DND-41 (cell line): ENCODE measurements at regions not wholly inside any gene's neighbourhood (a gene's known extent, or its start where the extent isn't known, plus 50 kb on each side); places are given as distances from the start of the nearest gene placed in this dataset.

Source experiments
- ATAC-seq: fragments of 200-7000 bp; cut with Tn5 transposase; 3 replicates; pipeline ENCODE4 v1.9.1; 2021; ENCODE audit warnings: low read depth; ENCODE audit not compliant: insufficient read depth
- DNase-seq: peaks from one replicate; pipeline ENCODE4 v3.0.0-alpha.2; 2020
- H2AFZ ChIP-seq: 2 replicates; pipeline ENCODE4 v1.6.0; 2012; ENCODE audit warnings: low read depth, low read length
- H3K27ac ChIP-seq: 2 replicates; pipeline ENCODE4 v1.5.1; 2012; ENCODE audit warnings: low read length, inconsistent platforms
- H3K27me3 ChIP-seq: fragments of 200-600 bp; sonication (generic); 2 replicates; pipeline ENCODE4 v1.6.0; 2012; ENCODE audit warnings: low read length, mild to moderate bottlenecking, inconsistent platforms; ENCODE audit not compliant: insufficient read depth, poor library complexity
- H3K36me3 ChIP-seq: 2 replicates; pipeline ENCODE4 v1.5.1; 2012; ENCODE audit warnings: low read length, inconsistent platforms; ENCODE audit not compliant: insufficient read depth
- H3K4me1 ChIP-seq: 2 replicates; pipeline ENCODE4 v1.5.1; 2012; ENCODE audit warnings: mild to moderate bottlenecking, low read length; ENCODE audit not compliant: insufficient read depth
- H3K4me2 ChIP-seq: 2 replicates; pipeline ENCODE4 v1.6.0; 2012; ENCODE audit warnings: mild to moderate bottlenecking, moderate library complexity, low read length, inconsistent platforms; ENCODE audit not compliant: insufficient read depth
- H3K4me3 ChIP-seq, 2 experiments: fragments of 200-600 bp in 1 of 2; shearing (Covaris generic) in 1 of 2; 2 replicates each; pipeline ENCODE4 v1.5.1; 2012 to 2016; ENCODE audit warnings: inconsistent platforms in 2 of 2, low read length in 2 of 2, mild to moderate bottlenecking in 2 of 2, low read depth in 1 of 2, moderate library complexity in 1 of 2
- H3K79me2 ChIP-seq: 2 replicates; pipeline ENCODE4 v1.6.0; 2012; ENCODE audit warnings: low read length, inconsistent platforms; ENCODE audit not compliant: insufficient read depth
- H3K9ac ChIP-seq: 2 replicates; pipeline ENCODE4 v1.6.0; 2012; ENCODE audit warnings: low read depth, mild to moderate bottlenecking, inconsistent platforms, low read length, moderate library complexity
- H3K9me3 ChIP-seq: 2 replicates; pipeline ENCODE4 v1.5.1; 2012; ENCODE audit warnings: low read length, moderate library complexity, mild to moderate bottlenecking, inconsistent platforms; ENCODE audit not compliant: insufficient read depth, severe bottlenecking
- H4K20me1 ChIP-seq: 2 replicates; pipeline ENCODE4 v1.6.0; 2012; ENCODE audit warnings: low read length; ENCODE audit not compliant: insufficient read depth
- EZH2 ChIP-seq: IDR thresholded peaks from 3 replicates; pipeline ENCODE4 v1.6.1; 2012; ENCODE audit warnings: borderline replicate concordance, low read depth, mild to moderate bottlenecking, moderate library complexity, low read length, inconsistent platforms; ENCODE audit not compliant: severe bottlenecking
- TF ChIP-seq, protein P1 (sequence below): IDR thresholded peaks from 2 replicates; pipeline ENCODE4 v1.5.1; 2012; ENCODE audit warnings: borderline replicate concordance, low read length, moderate library complexity, mild to moderate bottlenecking; ENCODE audit not compliant: poor library complexity, severe bottlenecking; ENCODE audit errors: extremely low read depth

DNA sequence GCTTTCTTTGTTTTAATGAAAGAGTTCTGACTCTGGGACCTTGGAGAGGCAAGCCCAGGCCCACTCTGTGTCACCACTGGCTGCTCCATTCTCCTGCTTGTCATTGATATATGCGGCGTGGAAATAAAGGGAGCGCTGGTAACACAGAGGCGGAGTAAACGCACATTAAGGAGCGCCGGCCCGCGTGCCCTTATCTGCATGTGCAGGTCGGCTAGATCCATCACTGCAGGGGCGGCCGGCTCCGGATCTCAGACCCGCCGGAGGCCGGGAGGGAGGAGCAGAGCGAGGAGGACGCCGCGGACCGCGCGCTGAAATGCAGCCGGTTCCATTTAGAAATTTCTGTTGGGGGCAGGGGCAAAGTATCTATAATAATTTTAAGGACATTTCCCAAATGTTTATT, 70.8 kb downstream of the MRPL36 start:
- no peak for TF ChIP-seq EZH2
- TF ChIP-seq, protein P1, sequence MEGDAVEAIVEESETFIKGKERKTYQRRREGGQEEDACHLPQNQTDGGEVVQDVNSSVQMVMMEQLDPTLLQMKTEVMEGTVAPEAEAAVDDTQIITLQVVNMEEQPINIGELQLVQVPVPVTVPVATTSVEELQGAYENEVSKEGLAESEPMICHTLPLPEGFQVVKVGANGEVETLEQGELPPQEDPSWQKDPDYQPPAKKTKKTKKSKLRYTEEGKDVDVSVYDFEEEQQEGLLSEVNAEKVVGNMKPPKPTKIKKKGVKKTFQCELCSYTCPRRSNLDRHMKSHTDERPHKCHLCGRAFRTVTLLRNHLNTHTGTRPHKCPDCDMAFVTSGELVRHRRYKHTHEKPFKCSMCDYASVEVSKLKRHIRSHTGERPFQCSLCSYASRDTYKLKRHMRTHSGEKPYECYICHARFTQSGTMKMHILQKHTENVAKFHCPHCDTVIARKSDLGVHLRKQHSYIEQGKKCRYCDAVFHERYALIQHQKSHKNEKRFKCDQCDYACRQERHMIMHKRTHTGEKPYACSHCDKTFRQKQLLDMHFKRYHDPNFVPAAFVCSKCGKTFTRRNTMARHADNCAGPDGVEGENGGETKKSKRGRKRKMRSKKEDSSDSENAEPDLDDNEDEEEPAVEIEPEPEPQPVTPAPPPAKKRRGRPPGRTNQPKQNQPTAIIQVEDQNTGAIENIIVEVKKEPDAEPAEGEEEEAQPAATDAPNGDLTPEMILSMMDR, result no peak
- Histone ChIP-seq H3K27ac (no peak overlapping the region), H3K4me2 (no peak overlapping the region), H3K4me3 (no peak overlapping the region), H3K79me2 (no peaks in the 10 kb centered on the region), H3K27me3 (no peaks in the 10 kb centered on the region), H3K36me3 (no peaks in the 10 kb centered on the region), H2AFZ (no peak overlapping the region), H3K9me3 (no peaks in the 10 kb centered on the region), H3K9ac (no peak overlapping the region), H3K4me1 (no peaks in the 10 kb centered on the region), H4K20me1 (no peaks in the 10 kb centered on the region)
- DNase-seq, result no peak
- no peak for ATAC-seq

DNA sequence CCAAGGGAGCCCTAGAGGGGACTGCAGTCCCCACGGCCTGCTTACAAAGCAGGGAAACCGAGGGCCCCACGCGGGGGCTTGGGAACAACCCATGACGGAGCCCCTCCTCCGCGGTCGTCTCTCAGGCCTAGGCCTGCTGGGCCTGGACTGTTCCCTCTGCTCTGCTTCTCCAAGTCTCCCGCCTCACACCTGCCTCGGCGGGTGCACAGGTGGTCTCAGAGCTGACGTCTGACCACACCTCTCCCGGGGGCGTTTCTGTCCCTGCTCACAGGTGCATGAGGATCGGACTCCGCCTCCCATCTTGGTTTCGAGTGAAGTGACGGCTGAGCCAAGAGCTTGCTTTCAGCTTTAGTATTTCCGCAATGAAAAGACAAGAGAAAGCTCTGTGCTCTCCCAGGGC, 72.1 kb downstream of the MRPL36 start:
- no peak for TF ChIP-seq EZH2
- TF ChIP-seq, protein P1, result no peak
- Histone ChIP-seq H3K79me2 (no peaks in the 10 kb centered on the region), H3K4me2 (no peak overlapping the region), H3K4me1 (no peaks in the 10 kb centered on the region), H3K36me3 (no peaks in the 10 kb centered on the region), H3K27ac (no peak overlapping the region), H2AFZ (no peak overlapping the region), H4K20me1 (no peaks in the 10 kb centered on the region), H3K4me3 (no peak overlapping the region), H3K9me3 (no peaks in the 10 kb centered on the region), H3K9ac (no peak overlapping the region), H3K27me3 (no peaks in the 10 kb centered on the region)
- ATAC-seq, result no peak
- DNase-seq, result no peak

DNA sequence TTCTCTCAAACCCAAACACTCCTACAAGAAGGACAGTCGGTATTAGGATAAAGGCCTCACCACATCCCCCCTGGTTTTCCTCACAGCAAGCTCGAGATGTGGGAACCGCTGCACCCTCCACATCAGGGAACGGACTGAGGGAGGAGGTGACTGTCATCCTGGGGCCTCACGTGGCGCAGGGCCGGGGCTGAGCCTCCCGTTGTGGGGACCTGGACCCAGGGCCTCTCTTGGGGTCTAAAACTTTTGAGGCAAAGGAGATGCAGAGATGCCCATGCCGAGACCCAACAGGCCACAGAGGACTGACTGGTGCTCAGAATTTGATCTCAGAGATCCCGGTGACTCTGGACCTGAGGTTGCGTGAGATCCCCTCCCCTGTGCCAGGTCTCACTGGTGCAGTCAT, 72.7 kb downstream of the MRPL36 start:
- Histone ChIP-seq H3K36me3 (no peaks in the 10 kb centered on the region), H3K27me3 (no peaks in the 10 kb centered on the region), H3K27ac (no peak overlapping the region), H3K4me3 (no peak overlapping the region), H3K4me1 (no peaks in the 10 kb centered on the region), H3K9ac (no peak overlapping the region), H3K4me2 (no peak overlapping the region), H4K20me1 (no peaks in the 10 kb centered on the region), H3K9me3 (no peaks in the 10 kb centered on the region), H2AFZ (no peak overlapping the region), H3K79me2 (no peaks in the 10 kb centered on the region)
- peak; percentile 0 for DNase-seq
- ATAC-seq, result no peak
- TF ChIP-seq, protein P1, result no peak
- TF ChIP-seq EZH2, result no peak

DNA sequence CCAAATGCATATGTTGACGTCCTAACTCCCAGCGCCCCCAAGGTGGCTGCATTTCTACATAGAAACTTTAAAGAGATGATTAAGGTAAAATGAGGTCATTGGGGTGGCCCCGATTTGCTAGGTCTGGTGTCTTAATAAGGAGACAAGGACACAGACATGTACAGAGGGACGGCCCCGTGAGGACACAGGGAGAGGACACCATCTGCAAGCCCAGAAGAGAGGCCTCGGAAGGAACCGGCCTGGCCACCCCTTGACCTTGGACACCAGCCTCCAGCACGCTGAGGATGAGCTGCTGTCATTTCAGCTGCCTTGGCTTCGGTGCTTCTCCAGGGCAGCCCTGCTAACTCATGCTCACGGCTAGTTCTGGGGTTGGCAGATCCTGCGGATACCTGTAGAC, 73.2 kb downstream of the MRPL36 start:
- Histone ChIP-seq H3K4me2 (no peak overlapping the region), H4K20me1 (no peaks in the 10 kb centered on the region), H3K9ac (no peak overlapping the region), H3K27me3 (peaks cover 2% of the 10 kb centered on the region), H3K9me3 (no peaks in the 10 kb centered on the region), H3K4me1 (no peaks in the 10 kb centered on the region), H3K36me3 (no peaks in the 10 kb centered on the region), H2AFZ (no peak overlapping the region), H3K27ac (no peak overlapping the region), H3K79me2 (no peaks in the 10 kb centered on the region), H3K4me3 (no peak overlapping the region)
- peak; percentile 2 for DNase-seq
- no peak for ATAC-seq
- TF ChIP-seq, protein P1, result no peak
- TF ChIP-seq EZH2, result no peak
